OCI-LY7 (cell line): ENCODE measurements at regions not wholly inside any gene's neighbourhood (a gene's known extent, or its start where the extent isn't known, plus 50 kb on each side); places are given as distances from the start of the nearest gene placed in this dataset.

Source experiments
- CTCF ChIP-seq: fragments of 200-600 bp; sonication (generic); conservative IDR thresholded peaks from 2 replicates; pipeline ENCODE4 v1.5.1; 2014; ENCODE audit warnings: mild to moderate bottlenecking, antibody characterized with exemption, low read length, moderate library complexity, mixed read lengths
- EZH2phosphoT487 ChIP-seq: fragments of 200-600 bp; sonication (generic); IDR thresholded peaks from 2 replicates; pipeline ENCODE4 v1.6.1; 2018; ENCODE audit warnings: low read depth, borderline replicate concordance, mild to moderate bottlenecking, mixed run types, antibody characterized with exemption, low read length, moderate library complexity, mixed read lengths

DNA sequence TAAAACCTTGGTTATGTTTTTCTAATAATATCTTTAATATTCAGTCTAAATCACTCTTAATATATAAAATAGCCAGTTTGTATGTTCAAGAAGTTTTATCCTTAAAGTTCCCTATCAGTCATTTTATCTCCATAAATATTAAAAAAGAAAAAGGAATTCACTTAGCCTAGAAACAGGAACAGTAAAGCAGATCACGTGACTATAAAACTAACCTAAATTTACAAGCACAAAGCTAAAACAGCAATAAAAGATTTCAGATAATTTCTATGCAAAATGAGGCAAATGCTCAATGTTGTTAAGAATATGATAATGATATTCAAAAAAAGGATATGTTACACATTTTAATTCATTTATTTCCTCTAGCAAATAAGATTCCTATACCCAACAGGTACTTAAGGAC, 57.1 kb upstream of the TNIP3 start:
- TF ChIP-seq CTCF (no peak), EZH2phosphoT487 (no peak)
